Esophagus squamous epithelium (tissue), 4 donors: ENCODE measurements at regions not wholly inside any gene's neighbourhood (a gene's known extent, or its start where the extent isn't known, plus 50 kb on each side); places are given as distances from the start of the nearest gene placed in this dataset.

ENCODE experiments used
- CTCF ChIP-seq, 6 experiments: fragments of 450-650 bp in 4 of 6; fragments of 200-600 bp in 2 of 6; sonication (generic) in 2 of 6; IDR thresholded peaks; one replicate each; pipeline ENCODE4 v1.5.1; 2016 to 2019; ENCODE audit warnings: antibody characterized with exemption in 6 of 6, mild to moderate bottlenecking in 4 of 6, moderate library complexity in 4 of 6
- POLR2A ChIP-seq, 4 donors: fragments of 450-650 bp; IDR thresholded peaks; one replicate each; pipeline ENCODE4 v1.6.1; 2017; ENCODE audit warnings: antibody characterized with exemption in 4 of 4, mild to moderate bottlenecking in 4 of 4, moderate library complexity in 3 of 4

GRCh38 chr16:19960183-19960582 is 75.5 kb upstream of the GPRC5B start:
- TF ChIP-seq POLR2A (IDR thresholded peaks at IDR 0.05) = no peak
- TF ChIP-seq CTCF (IDR thresholded peaks at IDR 0.05) = no peak
